A673 (cell line): ENCODE measurements at regions not wholly inside any gene's neighbourhood (a gene's known extent, or its start where the extent isn't known, plus 50 kb on each side); places are given as distances from the start of the nearest gene placed in this dataset.

ENCODE experiments used
- BruUV-seq: library from RNA; stranded (reverse); fragments of 400-500 nt; replicated peaks from 2 replicates; lab custom pipeline; 2021; lab: Mats Ljungman, UMichigan
- CTCF ChIA-PET: fragments of 300-600 bp; sonication (Branson Sonifier 250); formaldehyde crosslinking; loops from one replicate; lab custom pipeline; 2022; ENCODE audit warnings: antibody characterized with exemption; lab: Charles Lee
- POLR2A ChIA-PET: fragments of 300-600 bp; sonication (Branson Sonifier 250); formaldehyde crosslinking; loops from one replicate; lab custom pipeline; 2022; ENCODE audit warnings: antibody characterized with exemption; ENCODE audit not compliant: low non-redundant PET; lab: Charles Lee
- DNase-seq: peaks from one replicate; pipeline ENCODE4 v3.0.0-alpha.2; 2015; ENCODE audit warnings: low spot score
- H3K27ac ChIP-seq: fragments of 200-600 bp; sonication (generic); 2 replicates; pipeline ENCODE4 v1.5.1; 2016; ENCODE audit warnings: mixed run types, low read depth, mild to moderate bottlenecking, mixed read lengths, antibody characterized with exemption, low read length; ENCODE audit not compliant: poor library complexity, severe bottlenecking
- H3K27me3 ChIP-seq: fragments of 200-600 bp; sonication (generic); replicated peaks from 2 replicates; pipeline ENCODE4 v1.6.1; 2017; ENCODE audit warnings: mixed run types, low read depth, mild to moderate bottlenecking, mixed read lengths, antibody characterized with exemption, low read length; ENCODE audit not compliant: insufficient read depth, poor library complexity
- H3K36me3 ChIP-seq: fragments of 200-600 bp; sonication (generic); 2 replicates; pipeline ENCODE4 v1.6.1; 2016; ENCODE audit warnings: mixed run types, mild to moderate bottlenecking, mixed read lengths, antibody characterized with exemption, low read length; ENCODE audit not compliant: insufficient read depth, poor library complexity, severe bottlenecking
- H3K4me1 ChIP-seq: fragments of 200-600 bp; sonication (generic); 2 replicates; pipeline ENCODE4 v1.6.1; 2017; ENCODE audit warnings: mixed run types, mild to moderate bottlenecking, mixed read lengths, antibody characterized with exemption, low read length; ENCODE audit not compliant: insufficient read depth, poor library complexity, severe bottlenecking
- H3K4me3 ChIP-seq: fragments of 200-600 bp; sonication (generic); 2 replicates; pipeline ENCODE4 v1.5.1; 2016; ENCODE audit warnings: low read depth, mixed run types, mild to moderate bottlenecking, mixed read lengths, low read length; ENCODE audit not compliant: poor library complexity, severe bottlenecking
- H3K9me3 ChIP-seq: fragments of 200-600 bp; sonication (generic); 2 replicates; pipeline ENCODE4 v1.6.1; 2016; ENCODE audit warnings: mixed run types, low read depth, mild to moderate bottlenecking, mixed read lengths, antibody characterized with exemption, low read length; ENCODE audit not compliant: poor library complexity, severe bottlenecking
- CTCF ChIP-seq: fragments of 300-800, 200-600 bp; sonication (generic); conservative IDR thresholded peaks from 2 replicates; pipeline ENCODE4 v1.5.1; 2017; ENCODE audit warnings: low read depth, mild to moderate bottlenecking, antibody characterized with exemption, low read length, moderate library complexity, mixed read lengths
- EZH2 ChIP-seq: fragments of 200-600 bp; sonication (generic); IDR thresholded peaks from 2 replicates; pipeline ENCODE4 v1.6.1; 2017; ENCODE audit warnings: borderline replicate concordance, low read depth, mild to moderate bottlenecking, mixed read lengths, antibody characterized with exemption, low read length; ENCODE audit not compliant: poor library complexity, severe bottlenecking
- intact Hi-C: fragments of 100-400 bp; cut with micrococcal nuclease; formaldehyde crosslinking; loops from one replicate; pipeline ENCODE4 v1.10.0; 2022; ENCODE audit not compliant: unreplicated experiment

DNA sequence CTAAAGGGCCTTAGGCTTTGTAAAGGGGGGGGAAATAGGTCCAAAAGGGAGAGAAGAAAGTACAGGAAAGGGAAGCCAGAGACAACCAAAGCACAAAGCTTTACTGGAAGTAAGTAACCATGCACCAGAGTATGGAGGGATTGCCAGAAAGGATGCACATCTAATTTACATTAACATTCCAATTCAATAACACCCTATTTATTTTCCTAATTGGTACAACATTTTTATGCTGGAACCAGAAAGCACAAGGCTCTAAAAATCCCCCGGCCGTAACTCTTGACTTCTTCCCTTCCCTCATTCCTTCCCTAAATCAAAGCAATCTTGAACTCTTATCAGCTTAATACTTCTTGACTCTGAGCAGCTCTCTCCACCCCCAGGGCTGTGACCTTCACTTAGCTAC, 400.0 kb upstream of the CELF2 start:
- ChIA-PET POLR2A (no interaction called here), CTCF (no interaction called here)
- Histone ChIP-seq H3K4me1 (no peaks in the 10 kb centered on the region), H3K9me3 (no peaks in the 10 kb centered on the region), H3K27ac (no peak overlapping the region), H3K36me3 (no peaks in the 10 kb centered on the region), H3K27me3 (no peaks in the 10 kb centered on the region), H3K4me3 (no peak overlapping the region)
- BruUV-seq: no TSS peak
- TF ChIP-seq EZH2 (no peak), CTCF (no peak)
- intact Hi-C loops: no loop called here
- no peak for DNase-seq

DNA sequence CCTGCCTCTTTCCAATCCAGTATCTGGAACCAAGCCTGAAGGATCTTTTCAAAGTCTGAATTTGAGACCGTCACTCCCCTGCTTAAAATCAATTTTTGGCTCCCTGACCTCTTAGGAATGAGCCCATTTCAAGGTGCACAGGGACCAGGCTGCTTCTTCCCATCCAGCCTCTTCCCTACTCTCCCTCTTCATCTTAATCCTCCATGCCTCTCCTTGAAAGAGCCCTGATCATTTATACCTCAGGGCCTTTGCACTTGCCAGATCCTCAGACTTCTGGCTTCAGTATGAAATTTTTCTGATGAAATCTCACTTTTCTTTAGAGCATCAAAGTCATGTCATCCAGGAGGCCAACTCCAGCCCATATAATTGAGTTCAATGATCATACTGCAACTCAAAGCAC, 399.5 kb upstream of the CELF2 start:
- ChIA-PET CTCF (no interaction called here), POLR2A (no interaction called here)
- H3K36me3 ChIP-seq: no peaks in the 10 kb centered on the region
- H3K27me3 ChIP-seq: no peaks in the 10 kb centered on the region
- TF ChIP-seq EZH2: no peak
- TF ChIP-seq CTCF: no peak
- BruUV-seq: no TSS peak
- intact Hi-C loops: no loop called here
- no peaks in the 10 kb centered on the region for H3K9me3 ChIP-seq
- no peaks in the 10 kb centered on the region for H3K4me1 ChIP-seq
- no peak overlapping the region for H3K27ac ChIP-seq
- H3K4me3 ChIP-seq: no peak overlapping the region
- DNase-seq: no peak

- no peaks in the 10 kb centered on the region for H3K27me3 ChIP-seq
- H3K9me3 ChIP-seq: no peaks in the 10 kb centered on the region
- DNase-seq: no peak
- no peak overlapping the region for H3K4me3 ChIP-seq
- intact Hi-C loops: no loop called here
- H3K4me1 ChIP-seq: no peaks in the 10 kb centered on the region
- ChIA-PET POLR2A (no interaction called here), CTCF (no interaction called here)
- H3K36me3 ChIP-seq: no peaks in the 10 kb centered on the region
- BruUV-seq: no TSS peak
- no peak overlapping the region for H3K27ac ChIP-seq
- TF ChIP-seq CTCF (no peak), EZH2 (no peak)
Observed at GRCh38 chr10:10623958-10624566, 393.6 kb upstream of the CELF2 start.
